H9 (cell line): ENCODE measurements at regions not wholly inside any gene's neighbourhood (a gene's known extent, or its start where the extent isn't known, plus 50 kb on each side); places are given as distances from the start of the nearest gene placed in this dataset.

Source experiments
- DNase-seq: peaks from one replicate; pipeline ENCODE4 v3.0.0-alpha.2; 2017
- H2AFZ ChIP-seq: one replicate; pipeline ENCODE4 v1.6.1; 2013; ENCODE audit warnings: mild to moderate bottlenecking, low read length, control low read depth, moderate library complexity
- H2AK5ac ChIP-seq: 2 replicates; pipeline ENCODE4 v1.6.1; 2013; ENCODE audit warnings: low read length, control low read depth, mixed read lengths; ENCODE audit not compliant: insufficient read length
- H2BK120ac ChIP-seq: one replicate; pipeline ENCODE4 v1.6.1; 2013; ENCODE audit warnings: low read depth, mild to moderate bottlenecking, low read length, control low read depth, inconsistent platforms; ENCODE audit not compliant: poor library complexity, severe bottlenecking
- H2BK12ac ChIP-seq: 2 replicates; pipeline ENCODE4 v1.6.1; 2013; ENCODE audit warnings: low read length, control low read depth, mixed read lengths, low read depth; ENCODE audit not compliant: insufficient read length
- H2BK15ac ChIP-seq: 2 replicates; pipeline ENCODE4 v1.6.1; 2013; ENCODE audit warnings: low read depth, low read length, control low read depth
- H2BK20ac ChIP-seq: one replicate; pipeline ENCODE4 v1.6.1; 2013; ENCODE audit warnings: low read depth, mild to moderate bottlenecking, low read length, control low read depth, inconsistent platforms; ENCODE audit not compliant: poor library complexity, severe bottlenecking
- H2BK5ac ChIP-seq: 2 replicates; pipeline ENCODE4 v1.6.1; 2013; ENCODE audit warnings: low read length, control low read depth, mixed read lengths; ENCODE audit not compliant: insufficient read length
- H3K14ac ChIP-seq: 2 replicates; pipeline ENCODE4 v1.6.1; 2013; ENCODE audit warnings: low read length, control low read depth; ENCODE audit not compliant: insufficient read depth
- H3K18ac ChIP-seq: 2 replicates; pipeline ENCODE4 v1.6.1; 2013; ENCODE audit warnings: low read depth, mild to moderate bottlenecking, mixed read lengths, low read length, control low read depth; ENCODE audit not compliant: insufficient read length
- H3K23ac ChIP-seq: 2 replicates; pipeline ENCODE4 v1.6.1; 2013; ENCODE audit warnings: low read length, control low read depth, mixed read lengths, low read depth; ENCODE audit not compliant: insufficient read length
- H3K23me2 ChIP-seq: 2 replicates; pipeline ENCODE4 v1.6.1; 2013; ENCODE audit warnings: low read depth, mild to moderate bottlenecking, mixed read lengths, low read length, control low read depth; ENCODE audit not compliant: insufficient read length, poor library complexity, severe bottlenecking
- H3K27ac ChIP-seq: 2 replicates; pipeline ENCODE4 v1.5.1; 2013; ENCODE audit warnings: low read length, control low read depth, mixed read lengths, low read depth; ENCODE audit not compliant: insufficient read length
- H3K27me3 ChIP-seq: 2 replicates; pipeline ENCODE4 v1.6.1; 2013; ENCODE audit warnings: low read length, control low read depth, inconsistent platforms; ENCODE audit not compliant: insufficient read depth
- H3K4ac ChIP-seq: 2 replicates; pipeline ENCODE4 v1.6.1; 2013; ENCODE audit warnings: low read depth, mild to moderate bottlenecking, control low read depth, inconsistent platforms, low read length, moderate library complexity
- H3K4me1 ChIP-seq: 2 replicates; pipeline ENCODE4 v1.6.1; 2013; ENCODE audit warnings: low read length, control low read depth, inconsistent platforms; ENCODE audit not compliant: insufficient read depth
- H3K4me2 ChIP-seq: 2 replicates; pipeline ENCODE4 v1.6.1; 2013; ENCODE audit warnings: low read length, control low read depth, mixed read lengths; ENCODE audit not compliant: insufficient read length, insufficient read depth
- H3K56ac ChIP-seq: 2 replicates; pipeline ENCODE4 v1.6.1; 2013; ENCODE audit warnings: low read depth, mild to moderate bottlenecking, mixed read lengths, low read length, control low read depth; ENCODE audit not compliant: insufficient read length
- H3K79me1 ChIP-seq: 2 replicates; pipeline ENCODE4 v1.6.1; 2013; ENCODE audit warnings: low read depth, mild to moderate bottlenecking, moderate library complexity, low read length, control low read depth, inconsistent platforms; ENCODE audit not compliant: insufficient read depth, poor library complexity, severe bottlenecking
- H3K79me2 ChIP-seq: 2 replicates; pipeline ENCODE4 v1.6.1; 2013; ENCODE audit warnings: low read length, control low read depth, inconsistent platforms; ENCODE audit not compliant: insufficient read depth
- H3K9ac ChIP-seq: 2 replicates; pipeline ENCODE4 v1.6.1; 2013; ENCODE audit warnings: low read length, control low read depth, mixed read lengths; ENCODE audit not compliant: insufficient read length; ENCODE audit errors: extremely low read depth
- H3K9me3 ChIP-seq: one replicate; pipeline ENCODE4 v1.6.1; 2013; ENCODE audit warnings: low read depth, low read length, inconsistent platforms; ENCODE audit not compliant: control insufficient read depth
- H3T11ph ChIP-seq: one replicate; pipeline ENCODE4 v1.6.1; 2013; ENCODE audit warnings: mild to moderate bottlenecking, low read length, control low read depth, inconsistent platforms
- H4K20me1 ChIP-seq: one replicate; pipeline ENCODE4 v1.6.1; 2013; ENCODE audit not compliant: control insufficient read depth, insufficient read length, insufficient read depth
- H4K5ac ChIP-seq: 2 replicates; pipeline ENCODE4 v1.6.1; 2013; ENCODE audit warnings: low read depth, mild to moderate bottlenecking, mixed read lengths, low read length, control low read depth; ENCODE audit not compliant: insufficient read length
- H4K8ac ChIP-seq: replicated peaks from 2 replicates; pipeline ENCODE4 v1.6.1; 2013; ENCODE audit warnings: low read length, control low read depth, mixed read lengths, low read depth; ENCODE audit not compliant: insufficient read length
- H4K91ac ChIP-seq: 2 replicates; pipeline ENCODE4 v1.6.1; 2013; ENCODE audit warnings: low read depth, mild to moderate bottlenecking, moderate library complexity, mixed read lengths, low read length, control low read depth; ENCODE audit not compliant: insufficient read length
- H3K27ac Mint-ChIP-seq, 3 experiments: 2 replicates in 2 of 3; 3 replicates in 1 of 3; pipeline ENCODE4 v1.8.0; 2020 to 2021; ENCODE audit warnings: mixed read lengths in 3 of 3, mild to moderate bottlenecking in 1 of 3, moderate library complexity in 1 of 3
- H3K27me3 Mint-ChIP-seq: 2 replicates; pipeline ENCODE4 v1.8.0; 2021; ENCODE audit warnings: low read depth, mild to moderate bottlenecking, moderate library complexity, mixed read lengths
- H3K36me3 Mint-ChIP-seq, 3 experiments: 2 replicates in 2 of 3; 3 replicates in 1 of 3; pipeline ENCODE4 v1.8.0; 2020 to 2021; ENCODE audit warnings: low read depth in 3 of 3, mixed read lengths in 3 of 3; ENCODE audit not compliant: insufficient read depth in 1 of 3
- H3K4me1 Mint-ChIP-seq, 2 experiments: 2 replicates each; pipeline ENCODE4 v1.8.0; 2020; ENCODE audit warnings: mixed read lengths in 2 of 2
- H3K4me3 Mint-ChIP-seq, 2 experiments: 2 replicates in 1 of 2; 3 replicates in 1 of 2; pipeline ENCODE4 v1.8.0; 2020 to 2021; ENCODE audit warnings: mild to moderate bottlenecking in 2 of 2, mixed read lengths in 2 of 2, moderate library complexity in 1 of 2
- H3K9me3 Mint-ChIP-seq, 2 experiments: 2 replicates in 1 of 2; 3 replicates in 1 of 2; pipeline ENCODE4 v1.8.0; 2020; ENCODE audit warnings: mild to moderate bottlenecking in 2 of 2, mixed read lengths in 2 of 2, moderate library complexity in 1 of 2
- WGBS: extraction: QIAGEN DNeasy Blood & Tissue Kit; methylation state at CpG from one replicate; pipeline ENCODE4 v1.1.7; 2013; ENCODE audit warnings: missing lambda C conversion rate, low lambda C conversion rate, mixed read lengths; ENCODE audit not compliant: insufficient read length; ENCODE audit errors: extremely low coverage; 5-methylcytosine and 5-hydroxymethylcytosine counted together
- TF ChIP-seq, protein P1 (sequence below): fragments of 200-600 bp; sonication (generic); conservative IDR thresholded peaks from 3 replicates; pipeline ENCODE4 v1.8.0; 2021; ENCODE audit warnings: antibody characterized with exemption, mild to moderate bottlenecking

DNA sequence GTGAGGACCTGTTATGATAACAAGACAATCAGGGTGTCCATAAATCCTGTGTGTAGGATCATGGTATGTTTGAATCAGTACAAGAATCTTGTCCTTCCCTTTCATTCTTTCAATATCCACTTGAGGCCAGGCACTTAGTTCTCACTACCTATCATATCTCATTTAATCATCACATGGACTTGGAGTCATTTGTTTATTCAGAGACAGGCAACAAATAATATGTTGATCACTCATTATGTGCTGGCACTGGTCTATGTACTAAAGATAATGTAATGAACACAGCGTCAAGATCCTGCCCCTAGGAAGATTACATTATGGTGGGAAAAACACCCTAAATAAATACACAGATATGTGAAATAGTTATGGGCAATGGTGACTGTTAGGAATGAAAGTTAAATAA is 342.6 kb downstream of the LPIN1 start:
- no peak overlapping the region for H3K23ac ChIP-seq
- H2AK5ac ChIP-seq, result no peak overlapping the region
- Mint-ChIP-seq H3K4me1 (peaks cover 14 to 24% of the 10 kb centered on the region in 2 experiments), H3K36me3 (peaks cover 0 to 7% (median 4%) of the 10 kb centered on the region in 3 experiments; a peak in 4 of 7 replicates), H3K9me3 (peaks cover 0 to 4% of the 10 kb centered on the region in 2 experiments; a peak in 1 of 5 replicates), H3K27me3 (no peaks in the 10 kb centered on the region), H3K27ac (no peak overlapping the region), H3K4me3 (peak overlapping the region in 1 of 2 experiments; percentile 1; a peak in 1 of 5 replicates)
- H4K91ac ChIP-seq, result no peak overlapping the region
- no peak overlapping the region for H3K18ac ChIP-seq
- TF ChIP-seq, protein P1, sequence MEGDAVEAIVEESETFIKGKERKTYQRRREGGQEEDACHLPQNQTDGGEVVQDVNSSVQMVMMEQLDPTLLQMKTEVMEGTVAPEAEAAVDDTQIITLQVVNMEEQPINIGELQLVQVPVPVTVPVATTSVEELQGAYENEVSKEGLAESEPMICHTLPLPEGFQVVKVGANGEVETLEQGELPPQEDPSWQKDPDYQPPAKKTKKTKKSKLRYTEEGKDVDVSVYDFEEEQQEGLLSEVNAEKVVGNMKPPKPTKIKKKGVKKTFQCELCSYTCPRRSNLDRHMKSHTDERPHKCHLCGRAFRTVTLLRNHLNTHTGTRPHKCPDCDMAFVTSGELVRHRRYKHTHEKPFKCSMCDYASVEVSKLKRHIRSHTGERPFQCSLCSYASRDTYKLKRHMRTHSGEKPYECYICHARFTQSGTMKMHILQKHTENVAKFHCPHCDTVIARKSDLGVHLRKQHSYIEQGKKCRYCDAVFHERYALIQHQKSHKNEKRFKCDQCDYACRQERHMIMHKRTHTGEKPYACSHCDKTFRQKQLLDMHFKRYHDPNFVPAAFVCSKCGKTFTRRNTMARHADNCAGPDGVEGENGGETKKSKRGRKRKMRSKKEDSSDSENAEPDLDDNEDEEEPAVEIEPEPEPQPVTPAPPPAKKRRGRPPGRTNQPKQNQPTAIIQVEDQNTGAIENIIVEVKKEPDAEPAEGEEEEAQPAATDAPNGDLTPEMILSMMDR, result no peak
- no peak overlapping the region for H2BK20ac ChIP-seq
- H4K20me1 ChIP-seq, result no peaks in the 10 kb centered on the region
- no peaks in the 10 kb centered on the region for H3K79me2 ChIP-seq
- H3K56ac ChIP-seq, result no peak overlapping the region
- H3K27ac ChIP-seq, result no peak overlapping the region
- no peak overlapping the region for H2BK12ac ChIP-seq
- H2BK5ac ChIP-seq, result no peak overlapping the region
- no peak overlapping the region for H4K8ac ChIP-seq
- H3K4me2 ChIP-seq, result no peak overlapping the region
- H3K23me2 ChIP-seq, result no peaks in the 10 kb centered on the region
- no peak for DNase-seq
- no CpG with 5 or more reads among the region's 1 CpG for WGBS
- no peak overlapping the region for H3K4ac ChIP-seq
- H2BK120ac ChIP-seq, result no peak overlapping the region
- H2BK15ac ChIP-seq, result no peak overlapping the region
- H4K5ac ChIP-seq, result no peak overlapping the region
- H3K79me1 ChIP-seq, result no peaks in the 10 kb centered on the region
- H2AFZ ChIP-seq, result no peak overlapping the region
- H3K14ac ChIP-seq, result no peak overlapping the region
- no peak overlapping the region for H3T11ph ChIP-seq
- no peaks in the 10 kb centered on the region for H3K27me3 ChIP-seq
- peaks cover 3% of the 10 kb centered on the region; the same call in 1 of the 2 replicates for H3K4me1 ChIP-seq
- no peak overlapping the region for H3K9ac ChIP-seq
- no peaks in the 10 kb centered on the region for H3K9me3 ChIP-seq
